ENCODE measurements at regions not wholly inside any gene's neighbourhood (a gene's known extent, or its start where the extent isn't known, plus 50 kb on each side); places are given as distances from the start of the nearest gene placed in this dataset.

- TF ChIP-seq CTCF (IDR thresholded peaks at IDR 0.05; ENCODE audit: low read depth, low read length, poor library complexity, severe bottlenecking) (no peak), EZH2phosphoT487 (IDR thresholded peaks at IDR 0.05; ENCODE audit: borderline replicate concordance, low read length) (no peak)
Measured at GRCh38 chr15:95265419-95265997, 1034.1 kb downstream of the MCTP2 start.

Measured in DOHH2 (cell line).